Fibroblast of lung (primary cell): ENCODE measurements at regions not wholly inside any gene's neighbourhood (a gene's known extent, or its start where the extent isn't known, plus 50 kb on each side); places are given as distances from the start of the nearest gene placed in this dataset.

Source experiments
- DNase-seq, 2 donors: peaks; one replicate each; pipeline versions ENCODE4 v3.0.0 to v3.0.0-alpha.2; 2010; ENCODE audit warnings: low read depth in 2 of 2
- H2AFZ ChIP-seq: 2 replicates; pipeline ENCODE4 v1.5.1; 2012; ENCODE audit warnings: low read length, control low read depth, inconsistent platforms
- H3K27ac ChIP-seq: 2 replicates; pipeline ENCODE4 v1.5.1; 2011; ENCODE audit warnings: low read length, control low read depth; ENCODE audit not compliant: insufficient read depth
- H3K27me3 ChIP-seq: 2 replicates; pipeline ENCODE4 v1.5.1; 2011; ENCODE audit warnings: mild to moderate bottlenecking, low read length; ENCODE audit not compliant: control insufficient read depth, insufficient read depth
- H3K36me3 ChIP-seq: 2 replicates; pipeline ENCODE4 v1.5.1; 2011; ENCODE audit warnings: low read length; ENCODE audit not compliant: control insufficient read depth, insufficient read depth
- H3K4me1 ChIP-seq: 2 replicates; pipeline ENCODE4 v1.5.1; 2011; ENCODE audit warnings: low read length; ENCODE audit not compliant: control insufficient read depth, insufficient read depth; ENCODE audit errors: extremely low read depth
- H3K4me2 ChIP-seq: 2 replicates; pipeline ENCODE4 v1.5.1; 2011; ENCODE audit warnings: low read length, control low read depth; ENCODE audit not compliant: insufficient read depth; ENCODE audit errors: extremely low read depth
- H3K4me3 ChIP-seq, 4 experiments: fragments of 200-600 bp in 1 of 4; sonication (generic) in 1 of 4; replicated peaks in 1 of 4; 2 replicates each; pipeline ENCODE4 v1.5.1; 2011 to 2016; ENCODE audit warnings: low read length in 4 of 4, low read depth in 3 of 4, mild to moderate bottlenecking in 3 of 4, control low read depth in 2 of 4, inconsistent platforms in 1 of 4, mixed read lengths in 1 of 4; ENCODE audit not compliant: insufficient read depth in 1 of 4; ENCODE audit errors: control extremely low read depth in 1 of 4
- H3K79me2 ChIP-seq: 2 replicates; pipeline ENCODE4 v1.5.1; 2012; ENCODE audit warnings: mild to moderate bottlenecking, low read length, inconsistent platforms; ENCODE audit not compliant: control insufficient read depth, insufficient read depth
- H3K9ac ChIP-seq: 2 replicates; pipeline ENCODE4 v1.5.1; 2011; ENCODE audit warnings: mild to moderate bottlenecking, low read length, control low read depth; ENCODE audit not compliant: insufficient read depth
- H3K9me3 ChIP-seq: 2 replicates; pipeline ENCODE4 v1.5.1; 2012; ENCODE audit warnings: low read depth, low read length; ENCODE audit not compliant: control insufficient read depth, insufficient read depth
- H4K20me1 ChIP-seq: 2 replicates; pipeline ENCODE4 v1.5.1; 2011; ENCODE audit warnings: low read length; ENCODE audit not compliant: control insufficient read depth, insufficient read depth; ENCODE audit errors: extremely low read depth
- EZH2 ChIP-seq: IDR thresholded peaks from 2 replicates; pipeline ENCODE4 v1.5.1; 2012; ENCODE audit warnings: low read length, control low read depth, mild to moderate bottlenecking; ENCODE audit errors: missing control alignments
- TF ChIP-seq, protein P1 (sequence below), 2 donors: IDR thresholded peaks in 1 of 2; conservative IDR thresholded peaks in 1 of 2; 1 replicate in 1 of 2; 2 replicates in 1 of 2; pipeline ENCODE4 v1.5.1; 2011 to 2012; ENCODE audit warnings: low read length in 2 of 2, control low read depth in 1 of 2, inconsistent platforms in 1 of 2, low read depth in 1 of 2, mild to moderate bottlenecking in 1 of 2

DNA sequence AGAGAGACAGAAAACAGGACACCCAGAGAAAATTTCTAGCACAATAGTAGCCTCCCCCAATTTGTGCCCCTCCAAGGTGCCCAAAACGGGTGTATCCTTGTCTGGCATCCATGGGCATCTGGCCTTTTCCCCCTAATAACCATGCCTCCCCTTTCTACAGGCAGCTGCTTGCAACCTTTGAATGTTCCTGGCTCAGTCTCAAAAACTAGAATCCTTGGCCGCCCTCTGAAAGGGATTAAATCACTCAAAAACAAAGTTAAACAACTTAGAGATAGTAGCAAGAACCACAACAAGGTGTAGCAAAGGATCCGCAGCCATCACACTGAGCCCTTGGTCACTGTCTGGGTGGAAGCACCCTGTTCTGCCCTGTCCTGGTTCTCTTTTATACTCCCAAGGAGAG is 105.6 kb downstream of the MN1 start:
- H3K4me2 ChIP-seq = no peak overlapping the region
- DNase-seq = no peak

DNA sequence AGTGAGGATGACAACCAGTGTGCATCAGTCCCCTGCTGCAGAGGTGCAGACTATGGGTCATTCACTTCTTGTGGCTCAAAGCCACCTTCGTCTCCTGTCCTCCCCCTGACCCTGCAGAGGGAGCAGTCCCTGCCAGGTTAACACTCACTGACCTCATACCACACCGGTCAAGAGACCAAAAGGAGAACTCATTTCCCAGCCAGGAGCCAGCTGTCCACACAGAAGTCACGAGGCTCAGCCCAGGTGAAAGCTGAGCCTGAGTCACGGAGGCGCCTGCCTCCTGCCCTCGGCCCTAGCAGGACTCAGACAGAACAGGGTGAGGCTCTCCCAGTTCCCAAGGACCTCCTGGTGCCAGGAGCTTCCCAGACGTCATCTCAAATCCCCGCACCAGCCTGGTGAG is 103.7 kb downstream of the MN1 start:
- no peaks in the 10 kb centered on the region for H3K79me2 ChIP-seq
- no peak overlapping the region for H3K4me2 ChIP-seq
- no peak overlapping the region for H3K4me3 ChIP-seq
- H2AFZ ChIP-seq = no peak overlapping the region
- no peak overlapping the region for H3K9ac ChIP-seq
- no peaks in the 10 kb centered on the region for H3K36me3 ChIP-seq
- no peak for DNase-seq
- H3K27me3 ChIP-seq = no peaks in the 10 kb centered on the region
- no peaks in the 10 kb centered on the region for H3K9me3 ChIP-seq
- no peaks in the 10 kb centered on the region for H3K4me1 ChIP-seq
- H4K20me1 ChIP-seq = no peaks in the 10 kb centered on the region
- no peak overlapping the region for H3K27ac ChIP-seq
- TF ChIP-seq, protein P1, sequence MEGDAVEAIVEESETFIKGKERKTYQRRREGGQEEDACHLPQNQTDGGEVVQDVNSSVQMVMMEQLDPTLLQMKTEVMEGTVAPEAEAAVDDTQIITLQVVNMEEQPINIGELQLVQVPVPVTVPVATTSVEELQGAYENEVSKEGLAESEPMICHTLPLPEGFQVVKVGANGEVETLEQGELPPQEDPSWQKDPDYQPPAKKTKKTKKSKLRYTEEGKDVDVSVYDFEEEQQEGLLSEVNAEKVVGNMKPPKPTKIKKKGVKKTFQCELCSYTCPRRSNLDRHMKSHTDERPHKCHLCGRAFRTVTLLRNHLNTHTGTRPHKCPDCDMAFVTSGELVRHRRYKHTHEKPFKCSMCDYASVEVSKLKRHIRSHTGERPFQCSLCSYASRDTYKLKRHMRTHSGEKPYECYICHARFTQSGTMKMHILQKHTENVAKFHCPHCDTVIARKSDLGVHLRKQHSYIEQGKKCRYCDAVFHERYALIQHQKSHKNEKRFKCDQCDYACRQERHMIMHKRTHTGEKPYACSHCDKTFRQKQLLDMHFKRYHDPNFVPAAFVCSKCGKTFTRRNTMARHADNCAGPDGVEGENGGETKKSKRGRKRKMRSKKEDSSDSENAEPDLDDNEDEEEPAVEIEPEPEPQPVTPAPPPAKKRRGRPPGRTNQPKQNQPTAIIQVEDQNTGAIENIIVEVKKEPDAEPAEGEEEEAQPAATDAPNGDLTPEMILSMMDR (conservative IDR thresholded peaks at IDR 0.05 in 1 of 2, IDR thresholded peaks at IDR 0.05 in 1 of 2; ENCODE audit: low read depth in 1 of 2, low read length in 2 of 2) = no peak
- no peak for TF ChIP-seq EZH2

More for the DNA sequence above, 105.6 kb downstream of the MN1 start:
- Histone ChIP-seq H2AFZ (no peak overlapping the region), H3K79me2 (no peaks in the 10 kb centered on the region), H3K36me3 (no peaks in the 10 kb centered on the region), H3K4me1 (no peaks in the 10 kb centered on the region), H3K9me3 (no peaks in the 10 kb centered on the region), H3K27me3 (no peaks in the 10 kb centered on the region), H3K4me3 (no peak overlapping the region), H3K9ac (no peak overlapping the region), H4K20me1 (no peaks in the 10 kb centered on the region), H3K27ac (no peak overlapping the region)
- TF ChIP-seq, protein P1 (conservative IDR thresholded peaks at IDR 0.05 in 1 of 2, IDR thresholded peaks at IDR 0.05 in 1 of 2; ENCODE audit: low read depth in 1 of 2, low read length in 2 of 2) = no peak
- TF ChIP-seq EZH2 = no peak
